ENCODE measurements at regions not wholly inside any gene's neighbourhood (a gene's known extent, or its start where the extent isn't known, plus 50 kb on each side); places are given as distances from the start of the nearest gene placed in this dataset.

- no peak overlapping the region for H3K27ac ChIP-seq (ENCODE audit: low read depth in 2 of 2, low read length in 2 of 2)
- FAIRE-seq = no peak
- no peak overlapping the region for H3K9ac ChIP-seq (ENCODE audit: low read length in 3 of 3)
- no peak for DNase-seq
- H3K4me3 ChIP-seq (ENCODE audit: low read length in 3 of 3) = no peak overlapping the region
- H3K36me3 ChIP-seq (ENCODE audit: control insufficient read depth in 2 of 3, insufficient read depth in 3 of 3, low read length in 3 of 3) = no peaks in the 10 kb centered on the region
- no peaks in the 10 kb centered on the region for H3K27me3 ChIP-seq (ENCODE audit: control insufficient read depth, insufficient read depth, low read length)
- TF ChIP-seq, protein P1, sequence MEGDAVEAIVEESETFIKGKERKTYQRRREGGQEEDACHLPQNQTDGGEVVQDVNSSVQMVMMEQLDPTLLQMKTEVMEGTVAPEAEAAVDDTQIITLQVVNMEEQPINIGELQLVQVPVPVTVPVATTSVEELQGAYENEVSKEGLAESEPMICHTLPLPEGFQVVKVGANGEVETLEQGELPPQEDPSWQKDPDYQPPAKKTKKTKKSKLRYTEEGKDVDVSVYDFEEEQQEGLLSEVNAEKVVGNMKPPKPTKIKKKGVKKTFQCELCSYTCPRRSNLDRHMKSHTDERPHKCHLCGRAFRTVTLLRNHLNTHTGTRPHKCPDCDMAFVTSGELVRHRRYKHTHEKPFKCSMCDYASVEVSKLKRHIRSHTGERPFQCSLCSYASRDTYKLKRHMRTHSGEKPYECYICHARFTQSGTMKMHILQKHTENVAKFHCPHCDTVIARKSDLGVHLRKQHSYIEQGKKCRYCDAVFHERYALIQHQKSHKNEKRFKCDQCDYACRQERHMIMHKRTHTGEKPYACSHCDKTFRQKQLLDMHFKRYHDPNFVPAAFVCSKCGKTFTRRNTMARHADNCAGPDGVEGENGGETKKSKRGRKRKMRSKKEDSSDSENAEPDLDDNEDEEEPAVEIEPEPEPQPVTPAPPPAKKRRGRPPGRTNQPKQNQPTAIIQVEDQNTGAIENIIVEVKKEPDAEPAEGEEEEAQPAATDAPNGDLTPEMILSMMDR (IDR thresholded peaks at IDR 0.05; ENCODE audit: borderline replicate concordance, extremely low read depth, insufficient read depth) = no peak
- intact Hi-C loops (cut with DNase I) = no loop called here
- H3K4me1 ChIP-seq (ENCODE audit: control insufficient read depth in 2 of 3, insufficient read depth in 2 of 3, low read depth in 1 of 3, low read length in 3 of 3) = no peaks in the 10 kb centered on the region
- peaks cover 0 to 4% (median 0%) of the 10 kb centered on the region in 3 donors for H3K9me3 ChIP-seq (ENCODE audit: control insufficient read depth in 2 of 3, insufficient read depth in 1 of 3, low read length in 3 of 3)
These were observed 733.6 kb upstream of the TMEM132C start for GRCh38 chr12:127533353-127533752.

DNA sequence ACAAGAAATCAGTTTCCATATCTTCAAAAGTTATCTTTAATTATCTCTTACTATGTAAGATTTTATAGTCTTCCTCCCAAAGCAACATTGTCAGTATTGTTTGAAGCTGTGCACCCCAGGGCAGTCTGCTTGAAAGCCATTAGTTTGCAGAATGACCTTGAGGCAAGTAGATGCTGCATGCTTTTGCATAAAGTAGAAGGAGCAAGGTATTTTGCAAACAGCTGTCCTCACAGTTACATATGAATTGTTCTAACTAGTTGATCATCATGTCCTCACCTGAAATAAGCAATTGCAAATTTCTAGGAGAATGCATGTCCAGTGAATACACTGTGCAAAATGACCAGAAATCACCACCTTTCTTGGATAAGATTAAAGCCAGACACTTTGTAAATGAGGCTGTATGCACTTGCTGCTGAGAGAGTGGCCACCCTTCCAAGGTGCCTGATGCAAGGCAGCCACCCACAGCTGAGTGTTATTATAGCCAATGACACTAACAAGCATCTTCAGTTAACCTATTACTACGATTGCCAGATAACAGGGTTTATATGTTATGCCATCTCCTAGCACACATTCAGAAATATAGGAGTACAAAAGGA lies 730.0 kb upstream of the TMEM132C start:
- Histone ChIP-seq H3K4me3 (ENCODE audit: low read length in 3 of 3) (no peak overlapping the region), H3K27ac (ENCODE audit: low read depth in 2 of 2, low read length in 2 of 2) (no peak overlapping the region), H3K27me3 (ENCODE audit: control insufficient read depth, insufficient read depth, low read length) (no peaks in the 10 kb centered on the region), H3K36me3 (ENCODE audit: control insufficient read depth in 2 of 3, insufficient read depth in 3 of 3, low read length in 3 of 3) (no peaks in the 10 kb centered on the region), H3K9me3 (ENCODE audit: control insufficient read depth in 2 of 3, insufficient read depth in 1 of 3, low read length in 3 of 3) (peaks cover 0 to 4% (median 0%) of the 10 kb centered on the region in 3 donors), H3K9ac (ENCODE audit: low read length in 3 of 3) (no peak overlapping the region), H3K4me1 (ENCODE audit: control insufficient read depth in 2 of 3, insufficient read depth in 2 of 3, low read depth in 1 of 3, low read length in 3 of 3) (no peaks in the 10 kb centered on the region)
- DNase-seq = no peak
- intact Hi-C loops (cut with DNase I) = no loop called here
- FAIRE-seq = no peak
- TF ChIP-seq, protein P1 (IDR thresholded peaks at IDR 0.05; ENCODE audit: borderline replicate concordance, extremely low read depth, insufficient read depth) = no peak

GRCh38 chr12:127538316-127538715 lies 728.7 kb upstream of the TMEM132C start:
- H3K4me1 ChIP-seq (ENCODE audit: control insufficient read depth in 2 of 3, insufficient read depth in 2 of 3, low read depth in 1 of 3, low read length in 3 of 3) = no peaks in the 10 kb centered on the region
- H3K9me3 ChIP-seq (ENCODE audit: control insufficient read depth in 2 of 3, insufficient read depth in 1 of 3, low read length in 3 of 3) = peaks cover 0 to 4% (median 0%) of the 10 kb centered on the region in 3 donors
- DNase-seq = no peak
- no peaks in the 10 kb centered on the region for H3K36me3 ChIP-seq (ENCODE audit: control insufficient read depth in 2 of 3, insufficient read depth in 3 of 3, low read length in 3 of 3)
- no peak overlapping the region for H3K27ac ChIP-seq (ENCODE audit: low read depth in 2 of 2, low read length in 2 of 2)
- no peak for FAIRE-seq
- H3K4me3 ChIP-seq (ENCODE audit: low read length in 3 of 3) = no peak overlapping the region
- no peak overlapping the region for H3K9ac ChIP-seq (ENCODE audit: low read length in 3 of 3)
- intact Hi-C loops (cut with DNase I) = no loop called here
- no peaks in the 10 kb centered on the region for H3K27me3 ChIP-seq (ENCODE audit: control insufficient read depth, insufficient read depth, low read length)
- TF ChIP-seq, protein P1 (IDR thresholded peaks at IDR 0.05; ENCODE audit: borderline replicate concordance, extremely low read depth, insufficient read depth) = no peak
